AG09309 (cell line): ENCODE measurements at regions not wholly inside any gene's neighbourhood (a gene's known extent, or its start where the extent isn't known, plus 50 kb on each side); places are given as distances from the start of the nearest gene placed in this dataset.
"Not testable (repeated sequence)": the region's sequence is repeated elsewhere in the genome, so short reads cannot be mapped to it uniquely, and the experiment has no call there.

ENCODE experiments used
- DNase-seq: peaks from one replicate; pipeline ENCODE4 v3.0.0-alpha.2; 2010; ENCODE audit warnings: low read depth
- H3K4me3 ChIP-seq: 2 replicates; pipeline ENCODE4 v1.5.1; 2011; ENCODE audit warnings: mild to moderate bottlenecking, low read depth, low read length, moderate library complexity; ENCODE audit not compliant: control insufficient read depth
- CTCF ChIP-seq: IDR thresholded peaks from 2 replicates; pipeline ENCODE4 v1.5.1; 2011; ENCODE audit warnings: mild to moderate bottlenecking, low read depth, low read length, inconsistent platforms; ENCODE audit not compliant: insufficient read depth, control insufficient read depth; ENCODE audit errors: missing control alignments

GRCh38 chr2:142290931-142291330 is 160.1 kb upstream of the LRP1B start:
- H3K4me3 ChIP-seq, result no peak overlapping the region
- TF ChIP-seq CTCF, result no peak
- DNase-seq, result no peak

DNA sequence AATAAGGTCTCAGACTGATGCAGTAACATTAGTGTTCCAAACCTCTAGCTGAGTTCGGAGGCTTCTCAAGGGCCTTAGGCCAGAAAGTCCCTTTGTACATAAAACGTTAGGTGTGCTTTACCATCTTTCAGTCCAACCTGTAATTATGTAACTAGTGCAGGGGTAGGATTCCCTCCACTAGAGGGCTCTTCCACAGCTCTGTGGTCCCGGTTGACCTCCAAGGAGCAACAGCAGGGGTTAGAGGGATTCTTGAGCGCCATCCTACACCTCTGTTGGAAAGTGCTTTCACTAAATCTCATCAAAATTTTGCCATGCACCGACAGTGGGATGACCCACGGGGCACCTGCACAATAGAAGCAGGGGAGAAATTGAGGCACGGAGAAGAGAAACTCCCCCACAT is 155.8 kb upstream of the LRP1B start:
- no peak overlapping the region for H3K4me3 ChIP-seq
- no peak for TF ChIP-seq CTCF
- DNase-seq, result no peak

- no peak overlapping the region for H3K4me3 ChIP-seq
- TF ChIP-seq CTCF, result no peak
- DNase-seq, result no peak
Measured at GRCh38 chr2:142285480-142285879, 154.7 kb upstream of the LRP1B start.

DNA sequence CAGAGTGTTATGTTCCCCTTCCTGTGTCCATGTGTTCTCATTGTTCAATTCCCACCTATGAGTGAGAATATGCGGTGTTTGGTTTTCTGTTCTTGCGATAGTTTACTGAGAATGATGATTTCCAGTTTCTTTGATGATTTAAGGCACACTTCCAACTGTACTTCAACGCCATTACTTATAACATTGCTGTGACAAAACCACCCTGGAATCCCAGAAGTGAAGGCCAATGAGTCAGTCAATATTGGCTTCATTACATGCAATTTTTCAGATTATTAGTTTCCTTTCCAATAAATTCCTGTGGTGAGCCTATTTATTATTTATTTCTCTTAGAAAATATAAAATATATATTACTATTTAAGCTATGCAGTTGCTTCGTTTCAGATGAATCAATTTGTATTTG is 153.5 kb upstream of the LRP1B start:
- not testable (repeated sequence) for DNase-seq, H3K4me3 ChIP-seq

- TF ChIP-seq CTCF, result no peak
- no peak for DNase-seq
- no peak overlapping the region for H3K4me3 ChIP-seq
Measured at GRCh38 chr2:142280831-142281230, 150.0 kb upstream of the LRP1B start.

GRCh38 chr2:142270990-142271389 is 140.2 kb upstream of the LRP1B start:
- DNase-seq, result no peak
- no peak for TF ChIP-seq CTCF

DNA sequence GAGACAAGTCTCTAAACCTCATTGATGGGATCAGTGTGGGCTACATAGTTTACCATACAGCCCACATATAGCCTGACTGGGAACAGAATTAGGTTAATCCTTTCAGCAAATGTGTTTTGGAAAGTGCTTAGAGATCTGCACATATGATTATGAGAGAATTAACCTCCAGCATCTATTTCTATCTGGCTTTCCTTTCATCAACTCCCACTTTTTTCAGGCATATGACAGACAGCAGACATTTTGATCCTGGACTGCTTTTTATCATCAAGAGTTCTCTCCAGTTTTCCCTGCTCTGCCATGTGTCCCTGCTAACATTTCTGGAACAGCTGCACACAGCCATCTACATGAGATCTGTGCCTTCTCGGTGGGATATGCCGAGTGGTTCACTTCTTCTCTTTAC is 139.5 kb upstream of the LRP1B start:
- H3K4me3 ChIP-seq, result no peak overlapping the region
- TF ChIP-seq CTCF, result no peak
- no peak for DNase-seq

More at GRCh38 chr2:142270990-142271389, 140.2 kb upstream of the LRP1B start:
- no peak overlapping the region for H3K4me3 ChIP-seq

DNA sequence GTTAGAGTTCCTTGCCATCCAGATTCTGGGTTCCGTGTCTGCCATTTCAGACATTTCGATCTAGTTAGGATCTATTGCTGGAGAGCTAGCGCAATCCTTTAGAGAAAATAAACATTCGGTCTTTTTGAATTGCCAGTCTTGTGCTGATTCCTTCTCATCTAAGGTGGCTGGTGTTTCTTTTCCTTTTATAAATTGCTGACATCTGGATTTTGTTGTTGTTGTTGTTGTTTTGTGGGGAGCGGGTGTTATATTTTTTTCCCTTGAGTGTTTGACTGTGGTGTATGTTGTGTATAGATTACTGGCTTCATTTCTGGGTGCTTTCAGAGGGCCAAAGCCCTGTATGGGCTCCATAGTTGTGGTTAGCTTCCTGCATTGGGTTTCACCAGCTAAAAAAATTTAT is 128.5 kb upstream of the LRP1B start:
- no peak for TF ChIP-seq CTCF
- no peak overlapping the region for H3K4me3 ChIP-seq
- no peak for DNase-seq
